NCI-H748 treated with DMSO at 0.1 percent for 48 hours (cell line): ENCODE measurements at regions not wholly inside any gene's neighbourhood (a gene's known extent, or its start where the extent isn't known, plus 50 kb on each side); places are given as distances from the start of the nearest gene placed in this dataset.
A peak's percentile ranks its signal among the peaks of the same experiment; 100 is the strongest.
"Not testable (repeated sequence)": the region's sequence is repeated elsewhere in the genome, so short reads cannot be mapped to it uniquely, and the experiment has no call there.

ENCODE experiments used
- DNase-seq: peaks from one replicate; lab custom pipeline; 2025; lab: John Stamatoyannopoulos, UW

- no peak for DNase-seq
Measured at GRCh38 chr5:124173386-124173785, 573.1 kb downstream of the ZNF608 start.

GRCh38 chr5:124172389-124173003, 573.9 kb downstream of the ZNF608 start:
- DNase-seq = no peak

GRCh38 chr5:124168093-124168492, 578.3 kb downstream of the ZNF608 start:
- not testable (repeated sequence) for DNase-seq

- peak; percentile 77 for DNase-seq
Measured at GRCh38 chr5:124162767-124163532, 583.5 kb downstream of the ZNF608 start.

GRCh38 chr5:124161266-124161665, 585.2 kb downstream of the ZNF608 start:
- no peak for DNase-seq

GRCh38 chr5:124160265-124160664, 586.2 kb downstream of the ZNF608 start:
- DNase-seq = no peak

- no peak for DNase-seq
Measured at GRCh38 chr5:124157320-124157719, 589.1 kb downstream of the ZNF608 start.

GRCh38 chr5:124156415-124156996, 589.9 kb downstream of the ZNF608 start:
- no peak for DNase-seq

GRCh38 chr5:124154714-124155113, 591.7 kb downstream of the ZNF608 start:
- no peak for DNase-seq

- no peak for DNase-seq
Measured at GRCh38 chr5:124153588-124153987, 592.9 kb downstream of the ZNF608 start.

GRCh38 chr5:124148574-124148973, 597.9 kb downstream of the ZNF608 start:
- DNase-seq = no peak

- DNase-seq = no peak
Measured at GRCh38 chr5:124140060-124140459, 606.4 kb downstream of the ZNF608 start.

- DNase-seq = no peak
Measured at GRCh38 chr5:124139477-124139876, 607.0 kb downstream of the ZNF608 start.

GRCh38 chr5:124136609-124137008, 609.8 kb downstream of the ZNF608 start:
- DNase-seq = no peak

- peak; percentile 25 for DNase-seq
Measured at GRCh38 chr5:124134941-124135340, 611.5 kb downstream of the ZNF608 start.

GRCh38 chr5:124133406-124133805, 613.0 kb downstream of the ZNF608 start:
- no peak for DNase-seq

- DNase-seq = peak; percentile 68
Measured at GRCh38 chr5:124132843-124133242, 613.6 kb downstream of the ZNF608 start.

- peak; percentile 97 for DNase-seq
Measured at GRCh38 chr5:124131466-124131865, 615.0 kb downstream of the ZNF608 start.

GRCh38 chr5:124130816-124131215, 615.6 kb downstream of the ZNF608 start:
- DNase-seq = no peak

GRCh38 chr5:124128867-124129266, 616.9 kb downstream of the CSNK1G3 start:
- DNase-seq = no peak

GRCh38 chr5:124126504-124127217, 614.7 kb downstream of the CSNK1G3 start:
- DNase-seq = no peak

- DNase-seq = no peak
Measured at GRCh38 chr5:124124711-124125229, 612.8 kb downstream of the CSNK1G3 start.
